GM12874 (cell line): ENCODE measurements at regions not wholly inside any gene's neighbourhood (a gene's known extent, or its start where the extent isn't known, plus 50 kb on each side); places are given as distances from the start of the nearest gene placed in this dataset.

Experiments
- CTCF ChIP-seq: IDR thresholded peaks from 2 replicates; pipeline ENCODE4 v1.5.1; 2011; ENCODE audit warnings: low read depth, mild to moderate bottlenecking, control low read depth, low read length, moderate library complexity; ENCODE audit not compliant: insufficient read depth

GRCh38 chr6:12369355-12369754 is 79.2 kb downstream of the EDN1 start:
- TF ChIP-seq CTCF, result no peak

- 0 out of 2 replicates have a peak, but pooled peaks have one; percentile 19 for TF ChIP-seq CTCF
These were observed 79.7 kb downstream of the EDN1 start for GRCh38 chr6:12369781-12370262.

GRCh38 chr6:12371151-12371550 is 81.0 kb downstream of the EDN1 start:
- no peak for TF ChIP-seq CTCF

GRCh38 chr6:12371641-12372146 is 81.5 kb downstream of the EDN1 start:
- no peak for TF ChIP-seq CTCF

- TF ChIP-seq CTCF, result no peak
These were observed 89.0 kb downstream of the EDN1 start for GRCh38 chr6:12379181-12379580.

- no peak for TF ChIP-seq CTCF
These were observed 91.4 kb downstream of the EDN1 start for GRCh38 chr6:12381587-12381986.

- TF ChIP-seq CTCF, result no peak
These were observed 93.3 kb downstream of the EDN1 start for GRCh38 chr6:12383448-12383847.
